CD4-positive, alpha-beta T cell treated with Interleukin-15 for 4 hours (primary cell): ENCODE measurements at regions not wholly inside any gene's neighbourhood (a gene's known extent, or its start where the extent isn't known, plus 50 kb on each side); places are given as distances from the start of the nearest gene placed in this dataset.
"Not testable (repeated sequence)": the region's sequence is repeated elsewhere in the genome, so short reads cannot be mapped to it uniquely, and the experiment has no call there.

Experiments
- DNase-seq: peaks from one replicate; pipeline ENCODE4 v3.0.0-alpha.2; 2020; ENCODE audit warnings: low spot score

GRCh38 chr5:82644229-82644628 is 366.1 kb upstream of the RPS23 start:
- DNase-seq: no peak

GRCh38 chr5:82642313-82642712 is 364.2 kb upstream of the RPS23 start:
- DNase-seq: no peak

GRCh38 chr5:82641331-82642003 is 363.3 kb upstream of the RPS23 start:
- peak; percentile 18 for DNase-seq

- no peak for DNase-seq
Measured at GRCh38 chr5:82640916-82641315, 362.8 kb upstream of the RPS23 start.

- no peak for DNase-seq
Measured at GRCh38 chr5:82639393-82640144, 361.4 kb upstream of the RPS23 start.

- no peak for DNase-seq
Measured at GRCh38 chr5:82636591-82636990, 358.4 kb upstream of the RPS23 start.

- no peak for DNase-seq
Measured at GRCh38 chr5:82635561-82636288, 357.6 kb upstream of the RPS23 start.

GRCh38 chr5:82628364-82628910 is 350.3 kb upstream of the RPS23 start:
- no peak for DNase-seq

- not testable (repeated sequence) for DNase-seq
Measured at GRCh38 chr5:82626905-82627591, 348.9 kb upstream of the RPS23 start.

- DNase-seq: not testable (repeated sequence)
Measured at GRCh38 chr5:82626012-82626411, 347.9 kb upstream of the RPS23 start.

- DNase-seq: no peak
Measured at GRCh38 chr5:82624062-82624461, 345.9 kb upstream of the RPS23 start.

GRCh38 chr5:82622711-82623514 is 344.8 kb upstream of the RPS23 start:
- no peak for DNase-seq

- no peak for DNase-seq
Measured at GRCh38 chr5:82622205-82622604, 344.1 kb upstream of the RPS23 start.

- DNase-seq: no peak
Measured at GRCh38 chr5:82620957-82621600, 342.9 kb upstream of the RPS23 start.

- no peak for DNase-seq
Measured at GRCh38 chr5:82619097-82619496, 340.9 kb upstream of the RPS23 start.

GRCh38 chr5:82614706-82615105 is 336.6 kb upstream of the RPS23 start:
- no peak for DNase-seq

GRCh38 chr5:82613891-82614290 is 335.7 kb upstream of the RPS23 start:
- DNase-seq: no peak

GRCh38 chr5:82610686-82611085 is 332.5 kb upstream of the RPS23 start:
- no peak for DNase-seq

- DNase-seq: no peak
Measured at GRCh38 chr5:82605441-82605973, 327.4 kb upstream of the RPS23 start.
